WTC11 (cell line): ENCODE measurements at regions not wholly inside any gene's neighbourhood (a gene's known extent, or its start where the extent isn't known, plus 50 kb on each side); places are given as distances from the start of the nearest gene placed in this dataset.

Experiments used
- ATAC-seq: fragments of 200-7000 bp; cut with Tn5 transposase; 2 replicates; pipeline ENCODE4 v1.10.0; 2021; ENCODE audit warnings: mild to moderate bottlenecking, moderate library complexity
- CTCF ChIA-PET: fragments of 300-600 bp; sonication (Branson Sonifier 250); formaldehyde crosslinking; loops from one replicate; lab custom pipeline; 2021; ENCODE audit warnings: antibody characterized with exemption; lab: Charles Lee
- POLR2A ChIA-PET: fragments of 350-600 bp; sonication (Branson Sonifier 250); formaldehyde crosslinking; loops from one replicate; lab custom pipeline; 2021; ENCODE audit warnings: antibody characterized with exemption; lab: Charles Lee
- DNase-seq: peaks from one replicate; pipeline ENCODE4 v3.0.0; 2021; ENCODE audit warnings: low spot score
- H3K27ac Mint-ChIP-seq: 2 replicates; pipeline ENCODE4 v1.8.0; 2021; ENCODE audit warnings: mixed read lengths
- H3K27me3 Mint-ChIP-seq: 2 replicates; pipeline ENCODE4 v1.8.0; 2021; ENCODE audit warnings: low read depth, mild to moderate bottlenecking, moderate library complexity, mixed read lengths
- H3K36me3 Mint-ChIP-seq: 2 replicates; pipeline ENCODE4 v1.8.0; 2021; ENCODE audit warnings: mixed read lengths
- H3K4me1 Mint-ChIP-seq: 2 replicates; pipeline ENCODE4 v1.8.0; 2022; ENCODE audit warnings: mixed read lengths
- H3K4me3 Mint-ChIP-seq: 2 replicates; pipeline ENCODE4 v1.8.0; 2021; ENCODE audit warnings: mild to moderate bottlenecking, moderate library complexity, mixed read lengths
- H3K9me3 Mint-ChIP-seq: 2 replicates; pipeline ENCODE4 v1.8.0; 2021; ENCODE audit warnings: mixed read lengths
- ATF1 ChIP-seq: sonication (generic); formaldehyde crosslinking; IDR thresholded peaks from 2 replicates; pipeline ENCODE4 v1.8.1; 2023; ENCODE audit warnings: mild to moderate bottlenecking, moderate library complexity, missing genetic modification reagents
- ATF3 ChIP-seq: sonication (generic); formaldehyde crosslinking; conservative IDR thresholded peaks from 2 replicates; pipeline ENCODE4 v1.8.1; 2022; ENCODE audit warnings: mild to moderate bottlenecking, missing genetic modification reagents
- CREB1 ChIP-seq: sonication (generic); formaldehyde crosslinking; IDR thresholded peaks from 2 replicates; pipeline ENCODE4 v1.8.0; 2023; ENCODE audit warnings: mild to moderate bottlenecking, missing genetic modification reagents
- E2F4 ChIP-seq: sonication (generic); formaldehyde crosslinking; IDR thresholded peaks from 2 replicates; pipeline ENCODE4 v1.8.1; 2022; ENCODE audit warnings: low read depth, mild to moderate bottlenecking, moderate library complexity, missing genetic modification reagents, borderline replicate concordance
- ELF4 ChIP-seq: sonication (generic); formaldehyde crosslinking; IDR thresholded peaks from 2 replicates; pipeline ENCODE4 v1.8.1; 2022; ENCODE audit warnings: low read depth, mild to moderate bottlenecking, moderate library complexity, missing genetic modification reagents
- EMX1 ChIP-seq: fragments of 250-450 bp; sonication (Bioruptor Pico); IDR thresholded peaks from 2 replicates; pipeline ENCODE4 v1.8.0; 2021; ENCODE audit warnings: mild to moderate bottlenecking
- FOXJ3 ChIP-seq: sonication (generic); formaldehyde crosslinking; IDR thresholded peaks from 2 replicates; pipeline ENCODE4 v1.9.0; 2021; ENCODE audit warnings: missing genetic modification reagents, mild to moderate bottlenecking, borderline replicate concordance
- GRHL2 ChIP-seq: fragments of 250-450 bp; sonication (Bioruptor Pico); IDR thresholded peaks from 2 replicates; pipeline ENCODE4 v1.8.0; 2022; ENCODE audit warnings: mild to moderate bottlenecking, moderate library complexity; ENCODE audit not compliant: insufficient replicate concordance, severe bottlenecking
- KAT7 ChIP-seq: sonication (generic); formaldehyde crosslinking; IDR thresholded peaks from 2 replicates; pipeline ENCODE4 v1.8.1; 2023; ENCODE audit warnings: missing genetic modification reagents, mild to moderate bottlenecking, borderline replicate concordance
- MLX ChIP-seq: sonication (generic); formaldehyde crosslinking; IDR thresholded peaks from 2 replicates; pipeline ENCODE4 v1.8.1; 2023; ENCODE audit warnings: mild to moderate bottlenecking, missing genetic modification reagents, moderate library complexity
- MYBL2 ChIP-seq: sonication (generic); formaldehyde crosslinking; IDR thresholded peaks from 2 replicates; pipeline ENCODE4 v1.8.1; 2023; ENCODE audit warnings: mild to moderate bottlenecking, moderate library complexity, missing genetic modification reagents
- NFYB ChIP-seq: sonication (generic); formaldehyde crosslinking; conservative IDR thresholded peaks from 2 replicates; pipeline ENCODE4 v1.8.0; 2022; ENCODE audit warnings: low read depth, missing genetic modification reagents
- PRRX2 ChIP-seq: fragments of 250-450 bp; sonication (Bioruptor Pico); IDR thresholded peaks from 2 replicates; pipeline ENCODE4 v1.8.0; 2021; ENCODE audit warnings: mild to moderate bottlenecking
- SMAD3 ChIP-seq: sonication (generic); formaldehyde crosslinking; IDR thresholded peaks from 2 replicates; pipeline ENCODE4 v1.8.0; 2022; ENCODE audit warnings: missing genetic modification reagents, mild to moderate bottlenecking, borderline replicate concordance
- USF2 ChIP-seq: sonication (generic); formaldehyde crosslinking; IDR thresholded peaks from 2 replicates; pipeline ENCODE4 v1.8.1; 2023; ENCODE audit warnings: mild to moderate bottlenecking, missing genetic modification reagents, moderate library complexity
- ZNF317 ChIP-seq: sonication (generic); formaldehyde crosslinking; IDR thresholded peaks from 2 replicates; pipeline ENCODE4 v1.8.1; 2023; ENCODE audit warnings: low read depth, mild to moderate bottlenecking, moderate library complexity, missing genetic modification reagents, borderline replicate concordance
- ZNF425 ChIP-seq: fragments of 250-450 bp; sonication (Bioruptor Pico); conservative IDR thresholded peaks from 2 replicates; pipeline ENCODE4 v1.9.0; 2021; ENCODE audit warnings: mild to moderate bottlenecking
- TF ChIP-seq, protein P1 (sequence below): fragments of 250-450 bp; sonication (Bioruptor Pico); IDR thresholded peaks from 2 replicates; pipeline ENCODE4 v1.9.0; 2021; ENCODE audit warnings: mild to moderate bottlenecking, borderline replicate concordance
- TF ChIP-seq, protein P2 (sequence below): sonication (generic); formaldehyde crosslinking; IDR thresholded peaks from 2 replicates; pipeline ENCODE4 v1.8.0; 2022; ENCODE audit warnings: missing genetic modification reagents

DNA sequence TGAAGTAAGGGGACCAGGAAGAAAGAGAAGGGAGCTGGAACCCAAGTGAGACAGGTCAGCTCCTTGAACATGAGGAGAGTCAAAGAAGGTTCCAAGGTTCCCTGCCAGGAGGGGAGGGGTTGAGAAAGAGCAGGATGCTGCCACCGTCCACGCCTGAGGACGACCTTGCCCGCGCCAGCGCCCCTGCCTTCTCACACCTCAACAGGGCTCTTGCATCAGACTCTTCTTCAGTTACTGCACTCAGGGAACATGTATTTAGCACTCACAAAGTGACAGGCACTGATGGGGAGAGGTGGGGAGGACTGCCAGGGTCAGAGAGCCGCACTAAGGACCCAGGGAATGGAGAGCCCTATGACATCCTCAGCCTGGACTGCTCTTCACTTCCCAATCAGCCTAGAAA lies 102.1 kb upstream of the NUDT4 start:
- TF ChIP-seq ZNF425 (CRISPR knock-in tag) (no peak), ELF4 (no peak), USF2 (no peak), FOXJ3 (CRISPR knock-in tag) (no peak), ATF3 (CRISPR knock-in tag) (no peak), E2F4 (CRISPR knock-in tag) (no peak), NFYB (CRISPR knock-in tag) (no peak), ZNF317 (CRISPR knock-in tag) (no peak), PRRX2 (CRISPR knock-in tag) (no peak), GRHL2 (CRISPR knock-in tag) (no peak), MYBL2 (no peak), CREB1 (CRISPR knock-in tag) (no peak), SMAD3 (no peak), EMX1 (no peak), ATF1 (CRISPR knock-in tag) (no peak), MLX (no peak), KAT7 (CRISPR knock-in tag) (no peak)
- TF ChIP-seq, protein P1, sequence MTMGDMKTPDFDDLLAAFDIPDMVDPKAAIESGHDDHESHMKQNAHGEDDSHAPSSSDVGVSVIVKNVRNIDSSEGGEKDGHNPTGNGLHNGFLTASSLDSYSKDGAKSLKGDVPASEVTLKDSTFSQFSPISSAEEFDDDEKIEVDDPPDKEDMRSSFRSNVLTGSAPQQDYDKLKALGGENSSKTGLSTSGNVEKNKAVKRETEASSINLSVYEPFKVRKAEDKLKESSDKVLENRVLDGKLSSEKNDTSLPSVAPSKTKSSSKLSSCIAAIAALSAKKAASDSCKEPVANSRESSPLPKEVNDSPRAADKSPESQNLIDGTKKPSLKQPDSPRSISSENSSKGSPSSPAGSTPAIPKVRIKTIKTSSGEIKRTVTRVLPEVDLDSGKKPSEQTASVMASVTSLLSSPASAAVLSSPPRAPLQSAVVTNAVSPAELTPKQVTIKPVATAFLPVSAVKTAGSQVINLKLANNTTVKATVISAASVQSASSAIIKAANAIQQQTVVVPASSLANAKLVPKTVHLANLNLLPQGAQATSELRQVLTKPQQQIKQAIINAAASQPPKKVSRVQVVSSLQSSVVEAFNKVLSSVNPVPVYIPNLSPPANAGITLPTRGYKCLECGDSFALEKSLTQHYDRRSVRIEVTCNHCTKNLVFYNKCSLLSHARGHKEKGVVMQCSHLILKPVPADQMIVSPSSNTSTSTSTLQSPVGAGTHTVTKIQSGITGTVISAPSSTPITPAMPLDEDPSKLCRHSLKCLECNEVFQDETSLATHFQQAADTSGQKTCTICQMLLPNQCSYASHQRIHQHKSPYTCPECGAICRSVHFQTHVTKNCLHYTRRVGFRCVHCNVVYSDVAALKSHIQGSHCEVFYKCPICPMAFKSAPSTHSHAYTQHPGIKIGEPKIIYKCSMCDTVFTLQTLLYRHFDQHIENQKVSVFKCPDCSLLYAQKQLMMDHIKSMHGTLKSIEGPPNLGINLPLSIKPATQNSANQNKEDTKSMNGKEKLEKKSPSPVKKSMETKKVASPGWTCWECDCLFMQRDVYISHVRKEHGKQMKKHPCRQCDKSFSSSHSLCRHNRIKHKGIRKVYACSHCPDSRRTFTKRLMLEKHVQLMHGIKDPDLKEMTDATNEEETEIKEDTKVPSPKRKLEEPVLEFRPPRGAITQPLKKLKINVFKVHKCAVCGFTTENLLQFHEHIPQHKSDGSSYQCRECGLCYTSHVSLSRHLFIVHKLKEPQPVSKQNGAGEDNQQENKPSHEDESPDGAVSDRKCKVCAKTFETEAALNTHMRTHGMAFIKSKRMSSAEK, result no peak
- TF ChIP-seq, protein P2, sequence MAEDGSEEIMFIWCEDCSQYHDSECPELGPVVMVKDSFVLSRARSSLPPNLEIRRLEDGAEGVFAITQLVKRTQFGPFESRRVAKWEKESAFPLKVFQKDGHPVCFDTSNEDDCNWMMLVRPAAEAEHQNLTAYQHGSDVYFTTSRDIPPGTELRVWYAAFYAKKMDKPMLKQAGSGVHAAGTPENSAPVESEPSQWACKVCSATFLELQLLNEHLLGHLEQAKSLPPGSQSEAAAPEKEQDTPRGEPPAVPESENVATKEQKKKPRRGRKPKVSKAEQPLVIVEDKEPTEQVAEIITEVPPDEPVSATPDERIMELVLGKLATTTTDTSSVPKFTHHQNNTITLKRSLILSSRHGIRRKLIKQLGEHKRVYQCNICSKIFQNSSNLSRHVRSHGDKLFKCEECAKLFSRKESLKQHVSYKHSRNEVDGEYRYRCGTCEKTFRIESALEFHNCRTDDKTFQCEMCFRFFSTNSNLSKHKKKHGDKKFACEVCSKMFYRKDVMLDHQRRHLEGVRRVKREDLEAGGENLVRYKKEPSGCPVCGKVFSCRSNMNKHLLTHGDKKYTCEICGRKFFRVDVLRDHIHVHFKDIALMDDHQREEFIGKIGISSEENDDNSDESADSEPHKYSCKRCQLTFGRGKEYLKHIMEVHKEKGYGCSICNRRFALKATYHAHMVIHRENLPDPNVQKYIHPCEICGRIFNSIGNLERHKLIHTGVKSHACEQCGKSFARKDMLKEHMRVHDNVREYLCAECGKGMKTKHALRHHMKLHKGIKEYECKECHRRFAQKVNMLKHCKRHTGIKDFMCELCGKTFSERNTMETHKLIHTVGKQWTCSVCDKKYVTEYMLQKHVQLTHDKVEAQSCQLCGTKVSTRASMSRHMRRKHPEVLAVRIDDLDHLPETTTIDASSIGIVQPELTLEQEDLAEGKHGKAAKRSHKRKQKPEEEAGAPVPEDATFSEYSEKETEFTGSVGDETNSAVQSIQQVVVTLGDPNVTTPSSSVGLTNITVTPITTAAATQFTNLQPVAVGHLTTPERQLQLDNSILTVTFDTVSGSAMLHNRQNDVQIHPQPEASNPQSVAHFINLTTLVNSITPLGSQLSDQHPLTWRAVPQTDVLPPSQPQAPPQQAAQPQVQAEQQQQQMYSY (CRISPR knock-in tag), result no peak
- TF ChIP-seq, all 79 proteins: peak for 0
- ChIA-PET CTCF (no interaction called here), POLR2A (no interaction called here)
- no peak for DNase-seq
- no peaks in the 10 kb centered on the region for H3K9me3 Mint-ChIP-seq
- no peak overlapping the region for H3K27ac Mint-ChIP-seq
- H3K4me3 Mint-ChIP-seq, result no peak overlapping the region
- ATAC-seq, result no peak
- H3K27me3 Mint-ChIP-seq, result no peaks in the 10 kb centered on the region
- H3K4me1 Mint-ChIP-seq, result peaks cover 15% of the 10 kb centered on the region
- H3K36me3 Mint-ChIP-seq, result no peaks in the 10 kb centered on the region
